ENCODE measurements at regions not wholly inside any gene's neighbourhood (a gene's known extent, or its start where the extent isn't known, plus 50 kb on each side); places are given as distances from the start of the nearest gene placed in this dataset.
"Not testable (repeated sequence)": the region's sequence is repeated elsewhere in the genome, so short reads cannot be mapped to it uniquely, and the experiment has no call there.

GRCh38 chr18:10153924-10154752 is 240.3 kb downstream of the VAPA start:
- no peak for DNase-seq (ENCODE audit: low spot score)
- Mint-ChIP-seq H3K9me3 (peaks cover 4% of the 10 kb centered on the region), H3K4me3 (ENCODE audit: low read depth) (no peak overlapping the region), H3K36me3 (ENCODE audit: low read depth) (no peaks in the 10 kb centered on the region), H3K27me3 (ENCODE audit: low read depth) (no peaks in the 10 kb centered on the region), H3K4me1 (ENCODE audit: low read depth) (no peaks in the 10 kb centered on the region), H3K27ac (no peak overlapping the region)
- intact Hi-C loops (cut with micrococcal nuclease): no loop called here

GRCh38 chr18:10157706-10158105 is 243.9 kb downstream of the VAPA start:
- no peak for DNase-seq (ENCODE audit: low spot score)
- no peak overlapping the region for H3K27ac Mint-ChIP-seq
- H3K27me3 Mint-ChIP-seq (ENCODE audit: low read depth): no peaks in the 10 kb centered on the region
- no peak overlapping the region for H3K4me3 Mint-ChIP-seq (ENCODE audit: low read depth)
- H3K9me3 Mint-ChIP-seq: no peaks in the 10 kb centered on the region
- no peaks in the 10 kb centered on the region for H3K36me3 Mint-ChIP-seq (ENCODE audit: low read depth)
- H3K4me1 Mint-ChIP-seq (ENCODE audit: low read depth): no peaks in the 10 kb centered on the region
- intact Hi-C loops (cut with micrococcal nuclease): no loop called here

GRCh38 chr18:10160251-10160650 is 246.4 kb downstream of the VAPA start:
- intact Hi-C loops (cut with micrococcal nuclease): no loop called here

GRCh38 chr18:10161315-10161714 is 247.5 kb downstream of the VAPA start:
- no peak overlapping the region for H3K27ac Mint-ChIP-seq
- H3K36me3 Mint-ChIP-seq (ENCODE audit: low read depth): no peaks in the 10 kb centered on the region
- intact Hi-C loops (cut with micrococcal nuclease): no loop called here
- H3K27me3 Mint-ChIP-seq (ENCODE audit: low read depth): no peaks in the 10 kb centered on the region
- no peaks in the 10 kb centered on the region for H3K9me3 Mint-ChIP-seq
- no peak overlapping the region for H3K4me3 Mint-ChIP-seq (ENCODE audit: low read depth)
- H3K4me1 Mint-ChIP-seq (ENCODE audit: low read depth): no peaks in the 10 kb centered on the region
- no peak for DNase-seq (ENCODE audit: low spot score)

More at GRCh38 chr18:10160251-10160650, 246.4 kb downstream of the VAPA start:
- no peaks in the 10 kb centered on the region for H3K9me3 Mint-ChIP-seq
- H3K36me3 Mint-ChIP-seq (ENCODE audit: low read depth): no peaks in the 10 kb centered on the region
- H3K4me3 Mint-ChIP-seq (ENCODE audit: low read depth): no peak overlapping the region
- no peak for DNase-seq (ENCODE audit: low spot score)
- no peak overlapping the region for H3K27ac Mint-ChIP-seq
- no peaks in the 10 kb centered on the region for H3K4me1 Mint-ChIP-seq (ENCODE audit: low read depth)
- no peaks in the 10 kb centered on the region for H3K27me3 Mint-ChIP-seq (ENCODE audit: low read depth)

GRCh38 chr18:10162340-10162739 is 248.5 kb downstream of the VAPA start:
- no peak overlapping the region for H3K4me3 Mint-ChIP-seq (ENCODE audit: low read depth)
- intact Hi-C loops (cut with micrococcal nuclease): no loop called here
- no peak overlapping the region for H3K27ac Mint-ChIP-seq
- H3K9me3 Mint-ChIP-seq: no peaks in the 10 kb centered on the region
- H3K4me1 Mint-ChIP-seq (ENCODE audit: low read depth): no peaks in the 10 kb centered on the region
- H3K36me3 Mint-ChIP-seq (ENCODE audit: low read depth): no peaks in the 10 kb centered on the region
- DNase-seq (ENCODE audit: low spot score): no peak
- no peaks in the 10 kb centered on the region for H3K27me3 Mint-ChIP-seq (ENCODE audit: low read depth)

GRCh38 chr18:10164271-10165071 is 250.7 kb downstream of the VAPA start:
- H3K27ac Mint-ChIP-seq: no peak overlapping the region
- intact Hi-C loops (cut with micrococcal nuclease): no loop called here
- no peak for DNase-seq (ENCODE audit: low spot score)
- H3K36me3 Mint-ChIP-seq (ENCODE audit: low read depth): no peaks in the 10 kb centered on the region
- H3K4me3 Mint-ChIP-seq (ENCODE audit: low read depth): no peak overlapping the region
- H3K27me3 Mint-ChIP-seq (ENCODE audit: low read depth): peaks cover 2% of the 10 kb centered on the region
- no peaks in the 10 kb centered on the region for H3K9me3 Mint-ChIP-seq
- no peaks in the 10 kb centered on the region for H3K4me1 Mint-ChIP-seq (ENCODE audit: low read depth)

- no peak overlapping the region for H3K4me3 Mint-ChIP-seq (ENCODE audit: low read depth)
- H3K36me3 Mint-ChIP-seq (ENCODE audit: low read depth): no peaks in the 10 kb centered on the region
- H3K27ac Mint-ChIP-seq: no peak overlapping the region
- DNase-seq (ENCODE audit: low spot score): no peak
- H3K4me1 Mint-ChIP-seq (ENCODE audit: low read depth): no peaks in the 10 kb centered on the region
- peaks cover 2% of the 10 kb centered on the region for H3K27me3 Mint-ChIP-seq (ENCODE audit: low read depth)
- no peaks in the 10 kb centered on the region for H3K9me3 Mint-ChIP-seq
- intact Hi-C loops (cut with micrococcal nuclease): no loop called here
These were observed 252.5 kb downstream of the VAPA start for GRCh38 chr18:10166164-10166807.

GRCh38 chr18:10167759-10168158 is 253.9 kb downstream of the VAPA start:
- no peak overlapping the region for H3K4me3 Mint-ChIP-seq (ENCODE audit: low read depth)
- no peaks in the 10 kb centered on the region for H3K9me3 Mint-ChIP-seq
- no peaks in the 10 kb centered on the region for H3K36me3 Mint-ChIP-seq (ENCODE audit: low read depth)
- no peak for DNase-seq (ENCODE audit: low spot score)
- H3K4me1 Mint-ChIP-seq (ENCODE audit: low read depth): no peaks in the 10 kb centered on the region
- H3K27me3 Mint-ChIP-seq (ENCODE audit: low read depth): peaks cover 3% of the 10 kb centered on the region
- intact Hi-C loops (cut with micrococcal nuclease): no loop called here
- H3K27ac Mint-ChIP-seq: no peak overlapping the region

GRCh38 chr18:10168477-10168876 is 254.7 kb downstream of the VAPA start:
- Mint-ChIP-seq H3K27ac (no peak overlapping the region), H3K4me3 (ENCODE audit: low read depth) (no peak overlapping the region), H3K27me3 (ENCODE audit: low read depth) (peaks cover 3% of the 10 kb centered on the region), H3K9me3 (no peaks in the 10 kb centered on the region), H3K4me1 (ENCODE audit: low read depth) (no peaks in the 10 kb centered on the region), H3K36me3 (ENCODE audit: low read depth) (no peaks in the 10 kb centered on the region)
- intact Hi-C loops (cut with micrococcal nuclease): no loop called here
- no peak for DNase-seq (ENCODE audit: low spot score)

- H3K9me3 Mint-ChIP-seq: no peaks in the 10 kb centered on the region
- no peak for DNase-seq (ENCODE audit: low spot score)
- H3K4me1 Mint-ChIP-seq (ENCODE audit: low read depth): no peaks in the 10 kb centered on the region
- no peaks in the 10 kb centered on the region for H3K36me3 Mint-ChIP-seq (ENCODE audit: low read depth)
- H3K4me3 Mint-ChIP-seq (ENCODE audit: low read depth): no peak overlapping the region
- peaks cover 3% of the 10 kb centered on the region for H3K27me3 Mint-ChIP-seq (ENCODE audit: low read depth)
- intact Hi-C loops (cut with micrococcal nuclease): no loop called here
- no peak overlapping the region for H3K27ac Mint-ChIP-seq
These were observed 255.3 kb downstream of the VAPA start for GRCh38 chr18:10169064-10169562.

GRCh38 chr18:10169814-10170213 is 256.0 kb downstream of the VAPA start:
- no peak for DNase-seq (ENCODE audit: low spot score)
- H3K27me3 Mint-ChIP-seq (ENCODE audit: low read depth): peaks cover 3% of the 10 kb centered on the region
- no peak overlapping the region for H3K27ac Mint-ChIP-seq
- H3K4me1 Mint-ChIP-seq (ENCODE audit: low read depth): no peaks in the 10 kb centered on the region
- no peaks in the 10 kb centered on the region for H3K36me3 Mint-ChIP-seq (ENCODE audit: low read depth)
- intact Hi-C loops (cut with micrococcal nuclease): no loop called here
- H3K9me3 Mint-ChIP-seq: no peaks in the 10 kb centered on the region
- no peak overlapping the region for H3K4me3 Mint-ChIP-seq (ENCODE audit: low read depth)

- Mint-ChIP-seq H3K36me3 (ENCODE audit: low read depth) (no peaks in the 10 kb centered on the region), H3K9me3 (no peaks in the 10 kb centered on the region), H3K4me1 (ENCODE audit: low read depth) (no peaks in the 10 kb centered on the region), H3K4me3 (ENCODE audit: low read depth) (no peak overlapping the region), H3K27ac (no peak overlapping the region), H3K27me3 (ENCODE audit: low read depth) (peaks cover 5% of the 10 kb centered on the region)
- no peak for DNase-seq (ENCODE audit: low spot score)
- intact Hi-C loops (cut with micrococcal nuclease): no loop called here
These were observed 256.6 kb downstream of the VAPA start for GRCh38 chr18:10170375-10170774.

- H3K36me3 Mint-ChIP-seq (ENCODE audit: low read depth); H3K4me3 Mint-ChIP-seq (ENCODE audit: low read depth); intact Hi-C loops (cut with micrococcal nuclease); H3K27ac Mint-ChIP-seq; DNase-seq (ENCODE audit: low spot score); H3K4me1 Mint-ChIP-seq (ENCODE audit: low read depth): not testable (repeated sequence)
- peaks cover 16% of the 10 kb centered on the region for H3K27me3 Mint-ChIP-seq (ENCODE audit: low read depth)
- H3K9me3 Mint-ChIP-seq: peaks cover 11% of the 10 kb centered on the region
These were observed 261.5 kb downstream of the VAPA start for GRCh38 chr18:10175333-10175732.
